GM21786 (cell line): ENCODE measurements at regions not wholly inside any gene's neighbourhood (a gene's known extent, or its start where the extent isn't known, plus 50 kb on each side); places are given as distances from the start of the nearest gene placed in this dataset.

ENCODE experiments used
- ATAC-seq: cut with Tn5 transposase; IDR thresholded peaks from one replicate; pipeline ENCODE4 v1.9.1; 2021; ENCODE audit not compliant: unreplicated experiment

DNA sequence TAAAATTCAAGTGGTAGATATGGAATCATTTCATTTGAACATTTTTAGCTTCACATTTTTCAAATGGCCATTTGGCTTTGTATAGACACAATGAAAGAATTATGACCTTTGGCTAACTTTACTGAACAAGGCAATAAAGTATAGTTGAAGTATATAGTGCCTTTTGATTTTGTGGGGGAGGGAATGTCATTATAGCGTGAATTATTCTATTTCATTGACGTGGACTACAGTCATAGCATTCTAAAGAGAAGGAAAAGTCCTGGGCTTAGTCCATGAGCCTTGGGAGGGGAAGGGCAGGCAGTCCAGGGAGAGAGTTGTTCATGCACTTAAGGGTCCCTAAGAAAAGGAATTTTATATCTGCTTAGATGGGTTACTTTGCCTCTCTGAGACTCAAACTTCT, 181.4 kb upstream of the GPR26 start:
- ATAC-seq = no peak

DNA sequence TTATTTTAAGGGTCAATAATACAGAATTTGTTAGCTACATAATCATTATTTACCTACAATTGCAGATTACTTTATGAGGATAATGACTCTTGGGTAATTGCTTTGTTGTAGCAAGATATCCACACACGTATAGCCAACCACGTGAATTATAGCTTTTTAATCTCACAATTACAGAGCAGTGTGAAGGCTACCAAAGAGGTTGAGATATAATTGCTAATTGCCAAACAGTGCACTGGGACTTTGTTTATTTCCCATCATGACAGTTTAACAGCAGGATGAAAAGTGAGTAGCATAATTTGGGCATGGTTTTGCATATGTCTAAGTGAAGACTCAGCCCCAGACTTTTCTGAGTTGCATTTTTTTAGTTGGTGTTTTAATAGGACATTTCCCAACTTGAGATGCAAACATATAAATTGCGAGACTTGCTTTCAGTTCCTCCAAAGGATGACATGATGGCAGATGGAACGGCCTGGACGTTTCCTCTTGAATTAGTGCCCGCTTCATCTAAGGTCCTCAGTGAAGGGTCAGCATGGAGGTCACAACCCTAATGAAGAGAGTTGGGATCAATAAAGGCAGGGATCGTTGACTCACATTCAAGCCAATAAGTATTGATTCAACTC, 180.7 kb upstream of the GPR26 start:
- ATAC-seq = no peak

DNA sequence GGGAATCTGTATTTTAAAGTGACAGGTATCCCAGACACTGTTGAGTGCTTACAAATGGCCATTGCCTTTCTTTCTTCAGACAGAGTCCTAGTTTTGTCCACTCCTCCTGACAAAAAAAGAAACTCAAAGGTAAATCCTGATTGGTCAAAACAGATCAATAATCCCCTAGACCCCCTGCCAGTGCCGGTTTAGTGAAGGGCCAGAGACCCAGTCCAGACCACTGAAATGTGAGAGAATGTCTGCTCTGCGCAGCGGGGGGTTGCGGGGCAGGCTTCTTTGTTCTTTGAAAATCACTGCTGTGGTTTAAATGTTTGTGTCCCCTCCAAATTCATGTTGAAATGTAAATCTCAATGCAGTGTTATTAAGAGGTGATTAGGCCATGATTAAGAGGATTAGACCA, 177.7 kb upstream of the GPR26 start:
- no peak for ATAC-seq

DNA sequence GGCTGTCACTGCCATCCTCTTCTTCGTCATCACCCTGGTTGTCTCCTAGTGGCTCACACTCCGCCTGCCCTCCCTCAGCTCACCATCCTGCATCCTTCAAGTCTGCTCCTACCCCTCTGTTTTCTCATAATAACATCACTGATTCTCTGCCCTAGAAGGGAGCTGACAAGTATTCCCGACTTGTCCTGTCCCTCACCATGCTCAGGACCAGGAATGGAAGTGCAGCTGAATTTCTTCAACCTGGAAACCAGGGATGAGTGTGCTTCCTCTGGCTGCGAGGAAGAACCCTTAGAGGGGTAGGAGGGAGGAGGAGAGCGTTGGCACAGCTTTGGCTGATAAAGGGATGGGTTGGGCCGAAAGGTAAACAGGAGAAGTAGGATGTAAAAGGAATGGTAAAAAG, 174.8 kb upstream of the GPR26 start:
- no peak for ATAC-seq

- ATAC-seq = no peak
Measured at GRCh38 chr10:123492016-123492415, 174.1 kb upstream of the GPR26 start.

GRCh38 chr10:123494301-123494808, 171.8 kb upstream of the GPR26 start:
- no peak for ATAC-seq

DNA sequence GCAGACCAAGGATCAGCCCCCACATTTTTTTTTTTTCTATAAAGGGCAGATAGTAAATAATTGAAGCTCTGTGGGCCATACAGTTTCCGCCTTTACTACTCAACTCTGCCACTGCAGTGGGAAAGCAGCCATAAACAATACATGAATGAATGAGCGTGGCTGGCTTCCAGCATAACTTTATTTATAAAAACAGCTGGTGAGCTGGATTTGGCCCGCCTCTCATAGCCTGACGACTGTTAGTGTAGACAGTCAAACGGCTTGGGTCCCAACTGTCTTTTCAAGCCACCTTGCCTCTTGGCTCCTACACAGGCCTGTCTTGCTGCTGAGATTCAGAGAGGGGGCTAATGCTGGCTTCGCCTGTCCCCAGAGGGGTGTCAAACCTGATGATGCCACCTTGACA, 169.8 kb upstream of the GPR26 start:
- ATAC-seq = no peak

- no peak for ATAC-seq
Measured at GRCh38 chr10:123496996-123497660, 169.0 kb upstream of the GPR26 start.

- ATAC-seq = no peak
Measured at GRCh38 chr10:123500110-123500509, 166.0 kb upstream of the GPR26 start.

- ATAC-seq = no peak
Measured at GRCh38 chr10:123501148-123501547, 165.0 kb upstream of the GPR26 start.

DNA sequence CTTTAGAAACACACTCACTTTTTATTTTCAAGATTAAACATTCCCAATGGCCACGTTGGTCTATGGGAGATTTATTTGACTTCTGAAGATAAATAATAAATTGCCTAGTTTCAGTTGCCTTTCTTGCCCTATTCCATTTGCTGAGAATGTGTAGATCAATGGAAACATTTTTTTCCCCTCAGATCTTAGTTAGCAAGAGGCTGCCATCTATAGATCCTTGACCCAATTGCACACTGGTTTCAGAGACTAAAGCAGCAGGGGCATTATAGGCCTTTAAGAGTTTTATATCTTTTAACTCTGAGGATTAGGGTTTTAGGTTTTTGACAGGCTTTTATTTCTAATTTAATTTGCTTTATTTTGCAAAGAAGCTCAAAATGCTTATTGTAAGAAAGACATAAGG, 163.2 kb upstream of the GPR26 start:
- no peak for ATAC-seq

DNA sequence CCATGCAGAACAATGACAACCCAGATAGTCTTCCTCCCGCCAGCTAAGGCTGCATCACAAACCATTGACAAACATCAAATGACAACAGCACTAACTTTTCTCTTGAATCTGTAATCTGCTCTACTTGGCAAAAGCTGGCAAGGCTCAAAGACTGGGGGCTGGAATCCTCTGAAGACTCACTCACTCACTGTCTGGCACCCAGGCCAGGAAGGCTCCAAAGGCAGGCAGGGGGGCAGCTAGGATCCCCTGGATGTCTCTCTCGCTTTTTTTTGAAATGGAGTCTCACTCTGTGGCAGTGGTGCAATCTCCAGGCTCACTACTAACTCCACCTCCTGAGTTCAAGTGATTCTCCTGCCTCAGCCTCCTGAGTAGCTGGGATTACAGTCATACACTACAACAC, 159.7 kb upstream of the GPR26 start:
- no peak for ATAC-seq

DNA sequence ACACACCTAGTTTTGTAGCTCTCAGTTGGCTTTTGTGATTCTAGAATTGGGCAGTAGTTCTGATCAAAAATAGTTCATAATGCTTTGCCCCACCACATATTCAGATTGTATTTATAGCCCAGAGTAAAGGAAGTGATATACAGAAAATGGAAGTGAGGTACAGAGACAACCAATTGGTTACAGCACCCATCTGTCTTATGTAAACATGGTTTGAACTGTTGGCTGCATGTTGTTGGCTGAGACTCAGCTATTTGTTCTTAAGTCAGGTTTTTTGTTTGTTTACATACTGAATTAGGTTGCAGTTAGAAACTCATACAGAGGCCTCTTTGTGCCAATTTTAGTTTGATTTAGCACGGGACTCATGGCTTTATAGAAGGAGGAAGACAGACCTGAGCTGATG, 158.9 kb upstream of the GPR26 start:
- peak; percentile 42 for ATAC-seq

GRCh38 chr10:123509338-123509737, 156.8 kb upstream of the GPR26 start:
- ATAC-seq = no peak

DNA sequence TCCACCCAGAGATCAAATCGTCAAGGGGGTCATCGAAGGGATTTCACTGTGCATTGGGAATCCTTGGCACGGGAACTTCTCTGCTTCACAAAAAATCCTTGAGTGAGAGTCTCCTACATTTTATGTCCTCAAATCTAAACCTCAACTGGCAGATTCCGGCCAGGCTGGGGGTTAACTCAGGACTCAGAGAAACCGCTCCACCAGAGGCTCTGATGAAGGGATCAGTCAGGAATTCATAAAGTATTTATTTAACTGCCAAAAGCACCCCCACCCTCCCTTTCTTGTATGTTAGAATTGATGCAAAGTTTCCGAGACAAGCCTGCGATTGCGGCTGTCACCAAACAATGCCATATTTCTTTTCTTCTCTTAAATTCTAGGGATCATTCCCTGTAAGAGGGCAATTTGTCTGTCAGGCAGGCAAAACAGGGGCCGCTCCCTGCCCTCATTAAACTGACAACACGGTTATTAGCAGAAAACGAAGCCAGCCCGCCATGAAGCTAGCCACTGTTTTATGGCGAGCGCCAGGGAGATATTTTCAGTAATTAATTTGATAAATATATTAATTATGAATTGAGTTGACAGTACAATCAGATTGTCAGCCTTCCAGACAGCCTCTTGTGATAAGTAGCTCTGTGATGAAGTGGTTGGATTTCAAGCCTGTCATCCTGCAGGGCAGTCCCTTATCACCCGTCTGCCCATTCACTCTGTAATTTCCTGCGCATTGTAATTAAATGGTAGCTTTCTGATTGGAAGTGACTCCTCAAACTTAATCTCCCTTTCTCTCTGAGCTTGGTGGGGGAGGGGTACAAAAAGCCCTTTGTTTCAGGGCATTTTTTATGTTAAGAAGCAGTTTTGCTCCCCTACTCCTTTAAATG, 153.0 kb upstream of the GPR26 start:
- no peak for ATAC-seq

DNA sequence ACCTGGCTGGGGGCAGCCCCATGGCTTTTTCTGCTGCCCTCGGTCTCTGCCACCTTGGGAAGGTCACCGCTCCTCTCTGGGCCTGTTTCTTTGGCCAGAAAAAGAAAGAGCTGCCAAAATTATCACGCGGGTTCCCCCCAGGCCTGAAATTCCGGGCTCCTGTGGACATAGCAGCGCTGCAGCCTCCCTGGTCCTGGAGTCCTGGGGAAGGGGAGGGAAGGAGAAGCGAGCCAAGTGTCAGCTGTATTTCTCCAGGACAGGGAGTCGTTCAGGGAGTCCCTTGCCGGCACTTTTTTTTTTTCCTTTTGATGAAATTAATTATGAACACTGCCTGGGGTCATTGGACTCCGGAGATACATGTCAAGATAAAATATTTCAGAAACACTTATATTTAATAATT, 152.3 kb upstream of the GPR26 start:
- ATAC-seq = no peak

DNA sequence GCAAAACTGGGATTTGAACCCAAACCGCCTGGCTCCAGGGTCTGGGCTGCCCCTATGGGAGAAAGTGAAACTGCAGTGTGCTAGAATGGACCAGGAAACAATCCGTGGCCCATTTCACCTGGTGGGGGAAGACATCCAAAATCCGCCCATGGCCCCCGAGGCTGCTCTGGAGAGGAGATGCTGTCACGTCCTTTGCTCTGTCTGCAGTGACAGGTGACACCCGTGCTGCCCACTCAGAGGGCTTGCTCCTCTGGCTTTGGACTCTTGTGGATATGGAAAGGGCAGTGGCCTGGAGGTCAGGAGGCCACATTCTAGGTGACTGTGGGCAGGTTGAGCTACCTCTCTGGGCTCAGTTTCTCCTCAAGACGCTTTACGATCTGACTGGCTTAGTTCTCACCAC, 151.2 kb upstream of the GPR26 start:
- ATAC-seq = no peak

DNA sequence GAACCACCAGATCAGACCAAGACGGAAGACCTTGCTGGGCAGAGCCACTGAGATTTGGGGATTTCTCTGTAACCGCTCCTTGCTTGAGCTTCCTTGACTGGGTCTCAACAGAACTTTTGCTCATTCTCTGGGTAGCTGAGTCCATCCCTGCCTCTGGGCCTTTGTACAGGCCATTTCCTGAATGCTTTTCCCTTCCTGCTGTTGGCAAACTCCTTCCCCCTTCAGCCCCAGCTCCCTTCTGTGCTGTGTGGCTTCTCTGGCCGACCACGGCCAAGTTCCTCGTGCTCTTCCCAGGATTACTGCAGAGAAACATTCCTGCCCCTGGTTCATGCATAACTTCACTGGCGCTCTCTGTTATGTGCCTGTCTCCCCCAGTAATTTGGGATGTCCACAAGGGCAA, 150.5 kb upstream of the GPR26 start:
- no peak for ATAC-seq

GRCh38 chr10:123516291-123516690, 149.9 kb upstream of the GPR26 start:
- no peak for ATAC-seq

GRCh38 chr10:123517426-123517825, 148.7 kb upstream of the GPR26 start:
- ATAC-seq = no peak

- no peak for ATAC-seq
Measured at GRCh38 chr10:123517901-123518300, 148.3 kb upstream of the GPR26 start.

- no peak for ATAC-seq
Measured at GRCh38 chr10:123518765-123519164, 147.4 kb upstream of the GPR26 start.
